ENCODE measurements at regions not wholly inside any gene's neighbourhood (a gene's known extent, or its start where the extent isn't known, plus 50 kb on each side); places are given as distances from the start of the nearest gene placed in this dataset.

DNA sequence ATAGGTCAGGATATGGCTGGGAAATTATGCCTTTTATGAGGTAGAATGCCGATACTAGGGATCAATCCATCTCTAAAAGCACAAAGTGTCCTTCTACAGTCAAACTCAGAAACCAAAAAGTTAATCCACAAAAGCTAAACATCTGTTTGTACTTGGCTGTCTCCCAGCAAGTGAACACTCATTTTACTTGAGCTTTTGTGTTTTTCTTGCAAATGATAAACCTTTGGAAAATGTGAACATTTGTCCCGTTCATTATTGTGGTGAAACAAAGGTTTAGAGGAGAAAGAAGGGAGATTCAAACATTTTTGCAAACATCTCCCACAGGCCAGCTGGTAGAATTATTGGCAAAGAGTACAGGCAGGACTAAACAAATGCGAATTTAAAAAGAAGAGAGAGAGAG, 300.6 kb upstream of the SPANXN1 start:
- TF ChIP-seq, protein P1, sequence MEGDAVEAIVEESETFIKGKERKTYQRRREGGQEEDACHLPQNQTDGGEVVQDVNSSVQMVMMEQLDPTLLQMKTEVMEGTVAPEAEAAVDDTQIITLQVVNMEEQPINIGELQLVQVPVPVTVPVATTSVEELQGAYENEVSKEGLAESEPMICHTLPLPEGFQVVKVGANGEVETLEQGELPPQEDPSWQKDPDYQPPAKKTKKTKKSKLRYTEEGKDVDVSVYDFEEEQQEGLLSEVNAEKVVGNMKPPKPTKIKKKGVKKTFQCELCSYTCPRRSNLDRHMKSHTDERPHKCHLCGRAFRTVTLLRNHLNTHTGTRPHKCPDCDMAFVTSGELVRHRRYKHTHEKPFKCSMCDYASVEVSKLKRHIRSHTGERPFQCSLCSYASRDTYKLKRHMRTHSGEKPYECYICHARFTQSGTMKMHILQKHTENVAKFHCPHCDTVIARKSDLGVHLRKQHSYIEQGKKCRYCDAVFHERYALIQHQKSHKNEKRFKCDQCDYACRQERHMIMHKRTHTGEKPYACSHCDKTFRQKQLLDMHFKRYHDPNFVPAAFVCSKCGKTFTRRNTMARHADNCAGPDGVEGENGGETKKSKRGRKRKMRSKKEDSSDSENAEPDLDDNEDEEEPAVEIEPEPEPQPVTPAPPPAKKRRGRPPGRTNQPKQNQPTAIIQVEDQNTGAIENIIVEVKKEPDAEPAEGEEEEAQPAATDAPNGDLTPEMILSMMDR (conservative IDR thresholded peaks at IDR 0.05; ENCODE audit: low read length), result no peak
- no peak overlapping the region for H3K4me3 ChIP-seq (ENCODE audit: low read length)
- DNase-seq (ENCODE audit: low read depth), result peak; percentile 40
